HFFc6 (cell line): ENCODE measurements at regions not wholly inside any gene's neighbourhood (a gene's known extent, or its start where the extent isn't known, plus 50 kb on each side); places are given as distances from the start of the nearest gene placed in this dataset.

Experiments
- DNase-seq: peaks from one replicate; pipeline ENCODE4 v3.0.0-alpha.2; 2018
- H3K27ac Mint-ChIP-seq: 2 replicates; pipeline ENCODE4 v1.8.0; 2020; ENCODE audit warnings: mild to moderate bottlenecking, mixed read lengths
- H3K27me3 Mint-ChIP-seq: 2 replicates; pipeline ENCODE4 v1.8.0; 2021; ENCODE audit warnings: mild to moderate bottlenecking, moderate library complexity, mixed read lengths; ENCODE audit not compliant: insufficient read depth
- H3K36me3 Mint-ChIP-seq: 2 replicates; pipeline ENCODE4 v1.8.0; 2021; ENCODE audit warnings: low read depth, mixed read lengths
- H3K4me1 Mint-ChIP-seq: 2 replicates; pipeline ENCODE4 v1.8.0; 2020; ENCODE audit warnings: low read depth, mixed read lengths
- H3K4me3 Mint-ChIP-seq: 2 replicates; pipeline ENCODE4 v1.8.0; 2020; ENCODE audit warnings: mild to moderate bottlenecking, moderate library complexity, mixed read lengths
- H3K9me3 Mint-ChIP-seq: 2 replicates; pipeline ENCODE4 v1.8.0; 2020; ENCODE audit warnings: mild to moderate bottlenecking, mixed read lengths
- TF ChIP-seq, protein P1 (sequence below): fragments of 200-600 bp; sonication (generic); IDR thresholded peaks from 2 replicates; pipeline ENCODE4 v1.5.0; 2021; ENCODE audit warnings: antibody characterized with exemption, mild to moderate bottlenecking

DNA sequence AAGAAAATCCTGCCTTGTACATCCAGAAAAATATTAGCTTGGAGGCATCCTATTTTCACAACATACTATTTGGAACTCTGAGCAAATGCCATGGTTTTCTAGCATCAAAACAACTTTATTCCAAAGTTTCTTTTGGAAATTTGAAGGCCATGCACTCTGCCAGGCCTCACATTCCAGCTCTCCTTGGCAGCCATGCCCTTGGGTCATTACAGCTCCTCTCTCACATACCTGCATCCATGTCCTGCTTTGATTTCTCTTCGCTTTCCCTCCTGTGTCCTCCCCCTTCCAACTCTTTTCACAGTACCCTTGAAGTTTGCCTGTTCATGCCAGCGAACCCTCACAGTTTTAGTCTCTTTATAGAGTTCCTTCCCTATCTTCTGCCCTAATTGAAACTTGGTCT, 70.9 kb upstream of the TPRG1 start:
- H3K27me3 Mint-ChIP-seq: peaks cover 14% of the 10 kb centered on the region

DNA sequence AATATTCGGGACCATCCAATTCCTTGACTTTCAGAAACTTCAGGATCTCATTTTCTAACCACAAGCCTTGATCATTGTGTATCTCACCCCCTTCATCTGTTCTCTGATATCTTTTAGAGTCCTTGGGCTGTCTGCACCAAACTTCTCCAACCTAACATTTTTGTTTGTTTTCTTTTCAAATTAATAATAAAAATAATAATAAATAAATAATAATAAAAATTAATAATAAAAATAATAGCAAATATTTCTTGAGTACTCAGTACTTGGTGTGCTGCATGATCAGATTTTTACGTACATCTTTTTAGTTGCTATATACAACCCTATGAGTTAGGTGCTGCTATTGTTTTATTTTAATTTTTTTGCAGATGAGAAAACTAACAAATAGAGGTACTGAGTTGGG, 70.2 kb upstream of the TPRG1 start:
- Mint-ChIP-seq H3K27me3 (peaks cover 14% of the 10 kb centered on the region), H3K27ac (no peak overlapping the region), H3K36me3 (no peaks in the 10 kb centered on the region), H3K9me3 (no peaks in the 10 kb centered on the region), H3K4me3 (no peak overlapping the region), H3K4me1 (no peaks in the 10 kb centered on the region)
- no peak for DNase-seq
- TF ChIP-seq, protein P1, sequence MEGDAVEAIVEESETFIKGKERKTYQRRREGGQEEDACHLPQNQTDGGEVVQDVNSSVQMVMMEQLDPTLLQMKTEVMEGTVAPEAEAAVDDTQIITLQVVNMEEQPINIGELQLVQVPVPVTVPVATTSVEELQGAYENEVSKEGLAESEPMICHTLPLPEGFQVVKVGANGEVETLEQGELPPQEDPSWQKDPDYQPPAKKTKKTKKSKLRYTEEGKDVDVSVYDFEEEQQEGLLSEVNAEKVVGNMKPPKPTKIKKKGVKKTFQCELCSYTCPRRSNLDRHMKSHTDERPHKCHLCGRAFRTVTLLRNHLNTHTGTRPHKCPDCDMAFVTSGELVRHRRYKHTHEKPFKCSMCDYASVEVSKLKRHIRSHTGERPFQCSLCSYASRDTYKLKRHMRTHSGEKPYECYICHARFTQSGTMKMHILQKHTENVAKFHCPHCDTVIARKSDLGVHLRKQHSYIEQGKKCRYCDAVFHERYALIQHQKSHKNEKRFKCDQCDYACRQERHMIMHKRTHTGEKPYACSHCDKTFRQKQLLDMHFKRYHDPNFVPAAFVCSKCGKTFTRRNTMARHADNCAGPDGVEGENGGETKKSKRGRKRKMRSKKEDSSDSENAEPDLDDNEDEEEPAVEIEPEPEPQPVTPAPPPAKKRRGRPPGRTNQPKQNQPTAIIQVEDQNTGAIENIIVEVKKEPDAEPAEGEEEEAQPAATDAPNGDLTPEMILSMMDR: no peak

More for the DNA sequence above, 70.9 kb upstream of the TPRG1 start:
- TF ChIP-seq, protein P1: no peak
- Mint-ChIP-seq H3K4me1 (no peaks in the 10 kb centered on the region), H3K9me3 (no peaks in the 10 kb centered on the region), H3K36me3 (no peaks in the 10 kb centered on the region), H3K4me3 (no peak overlapping the region), H3K27ac (no peak overlapping the region)
- no peak for DNase-seq

DNA sequence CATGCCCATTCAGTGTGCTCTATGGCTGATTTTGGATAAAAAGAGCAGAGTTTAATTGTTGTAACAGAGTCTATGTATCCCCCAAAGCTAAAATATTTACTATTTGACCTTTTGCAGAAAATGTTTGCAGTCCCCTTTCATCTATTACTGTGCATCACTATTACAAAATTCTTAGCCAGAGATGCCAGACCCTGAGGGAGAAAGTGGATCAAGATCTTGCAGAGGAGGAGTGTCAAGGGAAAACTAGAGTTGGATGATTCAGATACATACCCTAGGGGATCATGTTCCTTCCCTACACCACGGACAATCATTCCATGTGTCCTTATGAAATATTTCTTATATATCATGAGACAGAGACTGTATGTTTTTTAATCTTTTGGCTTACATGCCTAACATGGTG, 68.6 kb upstream of the TPRG1 start:
- Mint-ChIP-seq H3K36me3 (no peaks in the 10 kb centered on the region), H3K4me1 (no peaks in the 10 kb centered on the region), H3K27ac (no peak overlapping the region), H3K27me3 (peaks cover 11% of the 10 kb centered on the region), H3K9me3 (no peaks in the 10 kb centered on the region), H3K4me3 (no peak overlapping the region)
- TF ChIP-seq, protein P1: no peak
- DNase-seq: no peak

DNA sequence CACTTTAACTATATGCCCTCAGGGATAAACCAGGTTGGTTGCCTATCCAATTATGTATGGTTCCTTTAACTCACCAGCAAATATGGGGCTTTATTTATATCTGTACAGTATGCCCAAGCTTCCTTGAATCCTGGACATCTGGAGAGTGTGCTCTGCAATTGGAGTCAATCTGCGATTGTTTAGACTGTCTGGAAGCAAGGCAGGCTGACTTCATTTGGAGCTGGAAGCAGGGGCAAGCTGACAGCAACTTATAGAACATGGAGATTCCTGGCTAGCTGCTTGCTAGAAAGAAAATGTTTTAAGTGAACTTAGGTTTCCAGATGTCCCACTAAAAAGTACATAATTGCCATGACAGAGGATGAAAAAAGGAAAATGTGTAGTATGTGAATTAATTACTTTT, 63.7 kb upstream of the TPRG1 start:
- Mint-ChIP-seq H3K4me1 (no peaks in the 10 kb centered on the region), H3K4me3 (no peak overlapping the region), H3K27me3 (peaks cover 2% of the 10 kb centered on the region; the same call in 1 of the 2 replicates), H3K27ac (no peak overlapping the region), H3K36me3 (no peaks in the 10 kb centered on the region), H3K9me3 (no peaks in the 10 kb centered on the region)
- TF ChIP-seq, protein P1: no peak
- no peak for DNase-seq

DNA sequence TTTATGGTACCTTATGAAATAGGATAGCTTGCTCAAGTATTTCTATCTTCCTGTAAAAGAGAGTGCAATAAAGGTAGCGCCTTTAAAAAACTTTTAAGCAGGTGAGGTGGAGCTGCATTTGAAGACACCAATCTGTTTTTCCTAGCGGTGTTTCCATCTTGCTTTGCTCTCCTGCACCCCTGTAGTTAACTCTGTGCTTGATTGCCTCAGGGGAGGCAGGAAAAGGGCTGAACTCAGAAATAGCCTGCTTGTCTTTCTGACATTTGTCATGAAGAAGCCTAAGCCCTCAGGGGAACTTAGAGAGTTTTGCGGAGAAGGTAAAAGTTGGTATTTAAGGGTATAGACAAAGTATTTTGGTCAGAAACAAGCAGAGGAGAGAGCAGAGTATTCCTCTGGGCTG, 63.0 kb upstream of the TPRG1 start:
- TF ChIP-seq, protein P1: no peak
- Mint-ChIP-seq H3K4me1 (no peaks in the 10 kb centered on the region), H3K27ac (no peak overlapping the region), H3K36me3 (no peaks in the 10 kb centered on the region), H3K9me3 (no peaks in the 10 kb centered on the region), H3K27me3 (peaks cover 2% of the 10 kb centered on the region; the same call in 1 of the 2 replicates), H3K4me3 (no peak overlapping the region)
- DNase-seq: no peak

DNA sequence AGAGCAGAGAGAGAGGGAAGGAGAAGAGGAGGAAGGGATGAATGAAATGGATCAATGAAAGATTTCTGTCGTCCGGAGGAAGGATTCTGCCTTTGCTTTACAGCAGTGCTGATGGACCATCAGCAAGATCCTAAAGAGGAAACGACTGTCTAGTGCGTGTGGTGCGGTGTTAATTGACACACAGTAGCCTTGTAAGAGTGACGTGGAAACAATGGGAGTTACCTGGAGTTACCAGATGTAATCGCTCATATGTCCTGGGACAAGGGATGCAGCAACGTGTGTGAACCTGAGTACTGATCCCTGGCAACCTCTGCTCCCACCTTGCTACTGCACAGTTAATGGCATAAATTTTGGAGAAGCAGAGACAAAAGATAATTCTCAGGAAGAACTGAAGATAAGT, 62.6 kb upstream of the TPRG1 start:
- H3K4me3 Mint-ChIP-seq: no peak overlapping the region
- TF ChIP-seq, protein P1: no peak
- peaks cover 2% of the 10 kb centered on the region; the same call in 1 of the 2 replicates for H3K27me3 Mint-ChIP-seq
- H3K9me3 Mint-ChIP-seq: no peaks in the 10 kb centered on the region
- no peaks in the 10 kb centered on the region for H3K36me3 Mint-ChIP-seq
- no peaks in the 10 kb centered on the region for H3K4me1 Mint-ChIP-seq
- DNase-seq: no peak
- no peak overlapping the region for H3K27ac Mint-ChIP-seq
